ENCODE measurements at regions not wholly inside any gene's neighbourhood (a gene's known extent, or its start where the extent isn't known, plus 50 kb on each side); places are given as distances from the start of the nearest gene placed in this dataset.

DNA sequence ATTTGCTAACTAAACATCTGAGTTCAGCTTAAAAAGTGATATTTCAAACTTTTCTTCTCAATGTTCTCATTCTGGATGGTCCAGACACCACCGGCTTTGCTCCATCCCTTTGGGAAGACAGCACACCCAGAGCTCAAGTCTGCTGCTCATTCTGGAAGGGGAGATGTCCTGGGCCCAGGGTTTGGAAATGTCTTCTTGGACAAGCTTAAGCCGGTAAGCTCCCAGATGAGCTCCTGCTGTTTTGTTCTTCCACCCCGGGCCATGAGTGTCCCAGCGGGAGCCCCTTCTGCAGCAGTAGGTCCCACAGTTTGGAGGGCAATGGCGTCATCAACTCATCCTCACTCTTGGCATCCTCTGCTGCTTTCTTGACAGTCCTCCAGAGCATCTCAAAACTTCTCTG is 105.2 kb downstream of the TMEM100 start:
- H3K27ac Mint-ChIP-seq, result no peak overlapping the region
- H3K9me3 Mint-ChIP-seq (ENCODE audit: low read depth), result no peaks in the 10 kb centered on the region
- H3K4me3 Mint-ChIP-seq, result no peak overlapping the region

DNA sequence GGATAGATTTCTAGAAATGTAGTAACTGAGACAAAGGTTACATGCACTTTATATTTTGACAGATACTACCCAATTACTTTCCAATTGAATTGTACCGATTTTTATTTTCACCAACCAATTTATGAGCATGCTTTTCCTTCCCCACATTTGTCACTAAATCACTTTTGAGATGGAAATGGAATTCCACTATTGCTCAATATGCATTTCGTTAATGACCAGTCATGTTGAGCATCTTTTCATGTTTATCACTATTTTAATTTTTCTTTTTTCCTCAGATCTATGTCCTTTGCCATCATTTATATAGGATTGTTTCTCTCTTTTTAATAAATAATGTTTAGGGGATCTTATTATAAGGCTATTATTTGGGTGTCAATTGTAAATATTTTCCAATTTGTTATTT is 102.8 kb upstream of the SMIM36 start:
- Mint-ChIP-seq H3K4me3 (no peak overlapping the region), H3K27ac (no peak overlapping the region), H3K27me3 (peaks cover 8% of the 10 kb centered on the region), H3K9me3 (ENCODE audit: low read depth) (no peaks in the 10 kb centered on the region), H3K4me1 (ENCODE audit: low read depth) (no peaks in the 10 kb centered on the region), H3K36me3 (no peaks in the 10 kb centered on the region)

More for the DNA sequence above, 105.2 kb downstream of the TMEM100 start:
- Mint-ChIP-seq H3K4me1 (ENCODE audit: low read depth) (no peaks in the 10 kb centered on the region), H3K27me3 (peaks cover 18% of the 10 kb centered on the region), H3K36me3 (no peaks in the 10 kb centered on the region)

DNA sequence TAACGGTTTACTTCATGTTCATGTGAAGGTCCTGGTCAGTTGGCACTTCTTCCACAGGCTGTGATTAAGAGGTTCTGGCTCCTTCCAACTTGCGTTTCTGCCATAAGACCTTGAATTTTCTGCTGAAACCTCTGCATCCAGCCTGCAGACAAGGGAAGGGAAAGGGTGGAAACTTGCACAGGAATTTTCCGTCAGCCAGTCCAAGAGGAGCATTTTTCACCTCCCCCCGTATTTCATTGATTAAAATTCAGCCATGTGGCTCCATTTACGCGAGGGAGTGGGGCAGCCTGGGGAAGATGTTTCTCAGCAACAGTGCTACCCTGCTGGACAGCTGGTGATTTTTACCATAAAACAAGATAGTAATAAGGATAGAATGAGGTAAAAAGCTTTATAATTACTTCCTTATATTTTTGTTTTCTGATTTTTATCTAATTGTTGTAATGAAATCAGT is 101.5 kb upstream of the SMIM36 start:
- Mint-ChIP-seq H3K9me3 (ENCODE audit: low read depth) (no peaks in the 10 kb centered on the region), H3K4me1 (ENCODE audit: low read depth) (no peaks in the 10 kb centered on the region), H3K27me3 (no peaks in the 10 kb centered on the region), H3K27ac (no peak overlapping the region), H3K36me3 (no peaks in the 10 kb centered on the region), H3K4me3 (no peak overlapping the region)

DNA sequence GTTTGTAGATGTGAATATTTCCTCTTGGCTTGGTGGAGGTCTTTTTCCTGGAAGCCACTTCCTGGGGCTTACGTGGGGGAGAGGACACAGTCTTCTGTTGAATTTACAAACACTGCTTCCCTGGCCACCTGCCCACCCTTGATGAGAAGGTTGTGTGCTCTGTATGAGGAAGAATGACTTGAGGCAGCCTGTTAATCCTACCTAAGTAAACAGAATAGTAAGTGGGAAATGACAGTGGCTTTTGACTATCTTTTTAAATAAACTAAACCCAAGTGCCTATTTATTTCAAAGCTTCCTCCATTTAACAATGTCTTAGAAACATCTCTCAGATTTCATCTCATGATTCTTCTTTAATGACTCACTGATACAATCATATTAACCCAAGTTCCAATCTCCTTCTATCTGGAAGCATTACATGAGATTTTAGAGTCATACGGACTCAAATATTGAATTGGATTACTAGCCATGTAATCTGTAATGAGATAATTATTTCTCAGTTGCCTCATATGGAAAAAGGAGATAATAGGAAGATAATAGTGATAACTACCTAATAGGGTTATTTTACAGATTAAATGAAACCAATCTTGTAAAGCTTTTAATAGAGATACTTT is 96.6 kb upstream of the SMIM36 start:
- Mint-ChIP-seq H3K27ac (no peak overlapping the region), H3K9me3 (ENCODE audit: low read depth) (no peaks in the 10 kb centered on the region), H3K27me3 (peaks cover 9% of the 10 kb centered on the region), H3K4me3 (no peak overlapping the region), H3K36me3 (no peaks in the 10 kb centered on the region), H3K4me1 (ENCODE audit: low read depth) (no peaks in the 10 kb centered on the region)

DNA sequence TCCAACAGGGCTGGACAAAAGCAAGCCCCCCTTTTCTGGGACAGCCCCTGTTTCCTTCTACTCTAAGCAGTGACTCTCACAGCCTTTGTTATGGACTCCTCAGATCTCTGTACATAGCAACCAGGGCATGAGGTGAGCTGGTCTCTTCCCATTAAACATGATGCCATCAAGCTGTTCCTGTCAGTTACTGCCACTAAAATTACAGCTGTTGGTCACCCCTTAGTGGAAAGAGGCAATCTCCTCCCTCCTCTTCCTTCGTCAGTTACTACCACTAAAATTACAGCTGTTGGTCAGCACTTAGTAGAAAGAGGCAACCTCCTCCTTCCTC is 95.2 kb upstream of the SMIM36 start:
- peaks cover 11% of the 10 kb centered on the region for H3K27me3 Mint-ChIP-seq
- no peaks in the 10 kb centered on the region for H3K4me1 Mint-ChIP-seq (ENCODE audit: low read depth)
- no peaks in the 10 kb centered on the region for H3K9me3 Mint-ChIP-seq (ENCODE audit: low read depth)
- H3K36me3 Mint-ChIP-seq, result no peaks in the 10 kb centered on the region
- H3K4me3 Mint-ChIP-seq, result no peak overlapping the region
- H3K27ac Mint-ChIP-seq, result no peak overlapping the region

DNA sequence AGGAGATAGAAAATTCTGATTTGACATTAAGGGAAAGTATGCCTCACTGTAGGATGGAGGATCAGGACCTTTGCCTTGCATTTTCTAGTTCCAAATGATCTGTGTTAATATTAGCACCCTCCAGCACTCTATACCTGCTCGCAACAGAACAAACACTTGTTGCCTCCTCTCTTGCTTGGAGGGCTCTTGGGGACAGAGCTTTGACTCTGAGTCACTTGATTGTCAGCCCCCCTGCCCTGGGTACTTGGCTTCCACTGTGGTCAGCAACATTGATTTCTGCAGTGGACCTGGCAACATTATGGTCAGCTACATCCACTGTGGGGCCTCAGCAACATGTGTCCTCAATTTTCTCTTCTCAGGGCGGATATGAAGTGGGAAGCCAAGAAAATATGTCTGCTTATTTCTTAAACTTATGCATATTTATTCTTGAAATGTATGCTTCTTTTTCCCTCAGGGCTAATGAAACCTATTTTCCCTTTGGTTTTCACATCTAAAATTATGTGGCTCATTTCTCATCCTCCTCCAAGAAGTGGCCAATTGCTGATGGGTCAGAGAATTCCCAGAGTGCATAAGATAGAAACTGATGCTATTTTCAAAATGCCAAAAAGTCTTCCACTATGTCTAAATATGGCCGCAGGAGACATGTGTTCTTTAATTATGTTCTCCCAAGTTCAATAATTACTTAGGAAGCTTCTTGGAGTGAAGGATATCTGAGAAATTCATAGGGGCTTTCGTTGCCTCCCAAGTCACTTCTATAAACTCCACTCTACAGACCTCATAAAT is 94.6 kb upstream of the SMIM36 start:
- Mint-ChIP-seq H3K27ac (no peak overlapping the region), H3K9me3 (ENCODE audit: low read depth) (no peaks in the 10 kb centered on the region), H3K36me3 (no peaks in the 10 kb centered on the region), H3K4me3 (no peak overlapping the region), H3K4me1 (ENCODE audit: low read depth) (no peaks in the 10 kb centered on the region), H3K27me3 (peaks cover 11% of the 10 kb centered on the region)

DNA sequence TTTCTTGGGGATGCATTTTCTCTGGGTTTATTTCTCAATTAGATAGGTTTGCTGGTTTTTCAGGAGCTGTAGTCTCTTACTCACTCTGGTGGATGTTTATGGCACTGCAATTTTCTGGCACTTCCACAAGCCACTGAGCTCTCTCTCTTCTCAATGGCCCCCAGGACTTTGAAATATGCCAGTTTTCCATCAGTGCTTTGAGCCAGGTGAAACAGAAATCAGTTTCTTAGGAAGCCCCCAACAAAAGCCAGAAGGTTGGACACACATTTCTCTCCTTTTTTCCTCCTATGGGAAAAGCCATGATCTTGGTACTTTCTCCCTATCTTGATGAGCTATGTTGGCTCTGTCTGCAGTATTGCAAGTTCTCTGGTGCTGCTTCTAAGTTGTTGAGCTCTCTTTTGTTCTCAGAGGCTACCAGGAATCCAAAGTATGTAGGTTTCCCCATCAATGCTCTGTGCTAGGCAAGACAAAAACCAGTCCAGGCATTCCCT is 90.7 kb upstream of the SMIM36 start:
- H3K27me3 Mint-ChIP-seq, result peaks cover 11% of the 10 kb centered on the region
- peaks cover 4% of the 10 kb centered on the region for H3K36me3 Mint-ChIP-seq
- no peaks in the 10 kb centered on the region for H3K4me1 Mint-ChIP-seq (ENCODE audit: low read depth)
- no peak overlapping the region for H3K27ac Mint-ChIP-seq
- peaks cover 28% of the 10 kb centered on the region for H3K9me3 Mint-ChIP-seq (ENCODE audit: low read depth)
- H3K4me3 Mint-ChIP-seq, result no peak overlapping the region

DNA sequence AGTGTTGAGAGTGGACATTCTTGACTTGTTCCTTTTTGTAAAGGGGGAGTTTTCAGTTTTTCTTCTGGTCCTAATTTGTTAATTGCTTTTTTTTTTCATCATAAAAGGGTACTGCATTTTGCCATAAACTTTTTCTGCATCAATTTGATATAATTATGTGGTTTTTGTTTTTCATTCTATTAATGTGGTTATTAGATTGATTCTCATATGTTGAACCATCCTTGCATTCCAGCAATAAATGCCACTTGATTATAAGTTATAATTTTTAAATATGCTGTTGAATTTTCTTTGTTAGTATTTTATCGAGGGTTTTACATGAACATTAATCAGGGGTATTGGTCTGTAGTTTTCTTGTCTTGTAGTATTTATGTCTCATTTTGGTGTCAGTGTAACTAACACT is 87.2 kb upstream of the SMIM36 start:
- Mint-ChIP-seq H3K36me3 (peaks cover 4% of the 10 kb centered on the region), H3K27me3 (peaks cover 4% of the 10 kb centered on the region), H3K9me3 (ENCODE audit: low read depth) (peaks cover 30% of the 10 kb centered on the region), H3K4me3 (no peak overlapping the region), H3K27ac (no peak overlapping the region), H3K4me1 (ENCODE audit: low read depth) (no peaks in the 10 kb centered on the region)

DNA sequence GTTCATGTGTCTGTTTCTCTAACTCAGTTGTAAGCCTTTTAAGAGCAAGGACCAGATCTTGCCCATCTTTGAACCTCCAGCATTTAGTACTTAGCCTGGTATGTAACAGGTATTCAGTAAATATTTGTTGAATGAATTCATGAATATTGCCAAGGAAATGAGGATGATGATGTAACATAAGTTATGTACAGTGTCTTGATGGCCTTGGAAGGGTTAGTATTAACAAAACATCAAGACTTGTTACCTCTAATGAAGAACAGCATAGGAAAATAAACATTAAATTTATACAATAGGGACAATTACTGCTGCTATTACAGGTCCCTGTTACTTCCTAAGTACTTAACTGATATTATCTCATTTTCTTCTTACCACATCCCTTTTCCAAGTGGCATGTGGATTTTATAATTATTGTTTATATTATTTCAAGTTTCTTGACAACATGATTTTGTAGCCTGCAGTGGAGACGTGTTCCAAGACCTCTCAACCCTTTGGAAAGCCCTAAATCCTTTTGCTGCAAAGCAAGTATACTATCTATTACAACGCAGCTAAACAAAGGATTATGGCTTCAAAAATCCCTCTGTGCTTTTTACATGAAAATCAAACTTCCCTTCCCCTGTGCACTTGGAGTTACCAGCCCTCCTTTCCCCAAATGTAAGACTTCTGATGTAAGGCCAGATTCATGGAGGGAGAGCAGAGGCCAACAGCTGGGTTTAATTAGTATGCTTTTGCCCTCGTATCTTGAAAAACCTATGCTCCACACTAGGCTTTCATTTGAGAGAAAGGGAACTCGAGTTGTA is 77.4 kb upstream of the SMIM36 start:
- H3K27ac Mint-ChIP-seq, result no peak overlapping the region
- peaks cover 3% of the 10 kb centered on the region for H3K27me3 Mint-ChIP-seq
- H3K4me3 Mint-ChIP-seq, result no peak overlapping the region
- H3K9me3 Mint-ChIP-seq (ENCODE audit: low read depth), result peaks cover 3% of the 10 kb centered on the region
- no peaks in the 10 kb centered on the region for H3K4me1 Mint-ChIP-seq (ENCODE audit: low read depth)
- H3K36me3 Mint-ChIP-seq, result no peaks in the 10 kb centered on the region

DNA sequence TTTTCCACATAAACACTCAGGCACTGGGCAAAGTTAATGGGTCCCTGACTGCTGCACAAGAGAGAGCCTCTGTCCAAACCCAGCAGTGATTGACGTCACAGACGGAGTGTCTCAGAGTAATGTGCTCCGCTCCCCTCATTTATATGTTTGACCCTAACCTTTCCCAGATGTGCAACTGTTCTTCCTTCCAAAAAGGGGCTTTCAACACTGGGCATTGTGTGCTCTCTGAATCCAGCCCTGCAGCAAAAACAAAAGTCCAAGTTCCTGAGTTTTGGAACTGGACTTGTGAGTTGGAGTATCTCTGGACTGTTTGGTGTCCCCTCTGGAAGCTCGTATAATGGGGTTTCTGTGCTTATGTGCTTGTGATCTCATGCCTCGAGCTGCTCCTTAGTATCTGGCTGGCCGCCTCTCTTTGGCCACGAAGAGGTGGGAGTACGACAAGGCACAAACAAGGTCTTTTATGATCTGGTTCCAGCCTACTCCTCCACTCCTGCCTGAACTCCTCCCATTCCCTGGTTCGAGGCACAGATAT is 76.4 kb upstream of the SMIM36 start:
- Mint-ChIP-seq H3K27ac (no peak overlapping the region), H3K4me1 (ENCODE audit: low read depth) (no peaks in the 10 kb centered on the region), H3K4me3 (no peak overlapping the region), H3K36me3 (no peaks in the 10 kb centered on the region), H3K27me3 (peaks cover 3% of the 10 kb centered on the region), H3K9me3 (ENCODE audit: low read depth) (peaks cover 3% of the 10 kb centered on the region)

DNA sequence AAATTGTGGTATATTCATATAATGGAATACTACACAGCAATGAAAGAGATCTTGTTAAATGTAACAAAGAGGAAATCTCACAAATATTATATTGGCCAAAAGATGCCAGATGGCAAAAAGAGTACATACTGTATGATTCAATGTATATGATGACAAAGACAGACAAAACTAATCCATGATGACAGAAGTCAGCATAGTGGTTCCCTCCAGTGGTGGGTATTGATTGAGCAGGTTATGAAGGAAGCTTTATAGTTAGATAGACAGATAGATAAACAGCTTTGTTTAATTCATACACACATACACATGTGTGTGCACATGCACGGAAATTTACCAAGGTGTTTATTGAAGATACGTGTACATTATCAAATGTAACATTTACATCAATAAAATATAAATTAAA is 74.4 kb upstream of the SMIM36 start:
- Mint-ChIP-seq H3K4me1 (ENCODE audit: low read depth) (no peaks in the 10 kb centered on the region), H3K27me3 (no peaks in the 10 kb centered on the region)

DNA sequence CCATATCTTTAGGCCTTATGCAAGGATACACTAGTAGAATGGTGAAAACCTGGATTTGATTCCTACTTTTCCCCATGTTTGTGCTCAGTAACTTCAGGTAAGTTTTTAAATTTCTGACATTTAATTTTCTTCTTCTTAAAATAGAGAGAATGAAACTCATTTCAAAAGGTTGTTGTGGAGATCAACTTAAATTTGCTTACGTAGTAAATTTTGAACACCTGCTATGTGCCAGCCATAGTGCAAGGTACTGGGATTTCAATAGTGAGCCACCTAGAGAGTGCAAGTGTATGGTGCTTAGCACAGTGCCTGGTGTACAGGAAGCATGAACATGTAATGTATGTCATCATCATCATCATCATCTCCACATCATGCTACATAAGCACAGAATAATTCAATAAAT is 73.6 kb upstream of the SMIM36 start:
- H3K36me3 Mint-ChIP-seq, result no peaks in the 10 kb centered on the region
- H3K4me3 Mint-ChIP-seq, result no peak overlapping the region
- no peaks in the 10 kb centered on the region for H3K9me3 Mint-ChIP-seq (ENCODE audit: low read depth)
- no peaks in the 10 kb centered on the region for H3K27me3 Mint-ChIP-seq
- H3K4me1 Mint-ChIP-seq (ENCODE audit: low read depth), result no peaks in the 10 kb centered on the region
- no peak overlapping the region for H3K27ac Mint-ChIP-seq

More for the DNA sequence above, 74.4 kb upstream of the SMIM36 start:
- Mint-ChIP-seq H3K27ac (no peak overlapping the region), H3K4me3 (no peak overlapping the region), H3K36me3 (no peaks in the 10 kb centered on the region), H3K9me3 (ENCODE audit: low read depth) (no peaks in the 10 kb centered on the region)

DNA sequence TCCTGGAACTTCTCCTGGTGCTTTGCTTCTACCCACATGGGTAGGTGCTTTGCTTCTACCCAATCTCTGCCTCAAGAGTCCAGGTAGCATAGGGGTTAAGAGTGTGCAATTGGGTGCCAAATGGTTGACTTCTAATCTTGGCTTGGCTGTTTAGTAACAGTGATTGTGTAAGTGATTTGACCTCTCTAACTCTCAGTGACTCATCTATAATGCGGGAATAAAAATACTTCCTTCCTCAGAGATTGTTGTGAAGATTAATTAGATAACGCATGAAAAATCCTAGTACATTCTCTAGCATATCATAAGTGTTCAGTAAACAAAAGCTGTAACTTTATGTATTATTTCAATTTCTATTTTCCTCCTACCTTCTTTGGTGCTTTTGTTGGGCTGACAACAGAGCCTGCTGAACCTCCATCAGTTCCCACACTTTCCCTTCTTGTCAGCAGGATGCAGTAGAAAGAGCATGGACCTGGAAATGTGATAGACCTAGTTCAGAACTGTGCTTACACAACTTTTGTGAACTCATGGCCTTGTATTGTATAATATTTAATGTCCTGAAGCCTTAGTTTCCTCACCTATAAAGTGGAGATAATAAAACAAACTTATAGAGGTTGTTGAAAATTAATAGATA is 72.9 kb upstream of the SMIM36 start:
- Mint-ChIP-seq H3K36me3 (no peaks in the 10 kb centered on the region), H3K4me3 (no peak overlapping the region), H3K27me3 (no peaks in the 10 kb centered on the region), H3K27ac (no peak overlapping the region), H3K9me3 (ENCODE audit: low read depth) (no peaks in the 10 kb centered on the region), H3K4me1 (ENCODE audit: low read depth) (no peaks in the 10 kb centered on the region)

DNA sequence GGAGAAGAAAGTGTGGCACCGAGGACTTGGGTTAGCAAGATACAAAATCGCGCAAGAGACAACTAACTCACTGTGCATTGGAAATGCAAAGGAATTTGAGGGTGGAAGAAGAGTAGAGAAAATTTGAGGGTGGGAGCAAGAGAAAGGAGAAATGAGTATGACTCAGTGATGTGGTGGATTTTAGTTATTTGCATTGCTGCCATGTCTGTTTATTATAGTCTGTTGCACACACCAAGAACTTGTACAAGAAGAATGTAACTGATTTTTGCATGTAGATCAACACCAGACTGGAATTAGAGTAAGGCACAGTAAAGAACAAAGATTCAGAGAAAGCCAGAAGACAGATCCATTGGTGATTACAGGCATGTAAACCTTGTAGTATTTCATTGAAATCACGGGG is 71.6 kb upstream of the SMIM36 start:
- Mint-ChIP-seq H3K36me3 (no peaks in the 10 kb centered on the region), H3K4me3 (no peak overlapping the region), H3K9me3 (ENCODE audit: low read depth) (no peaks in the 10 kb centered on the region), H3K27me3 (no peaks in the 10 kb centered on the region), H3K4me1 (ENCODE audit: low read depth) (no peaks in the 10 kb centered on the region), H3K27ac (no peak overlapping the region)

Data from activated naive CD8-positive, alpha-beta T cell (primary cell).